Adrenal gland (tissue), 5 donors: ENCODE measurements at regions not wholly inside any gene's neighbourhood (a gene's known extent, or its start where the extent isn't known, plus 50 kb on each side); places are given as distances from the start of the nearest gene placed in this dataset.

Source experiments
- POLR2A ChIP-seq, 2 donors: fragments of 450-650 bp; IDR thresholded peaks; one replicate each; pipeline ENCODE4 v1.6.1; 2017; ENCODE audit warnings: antibody characterized with exemption in 2 of 2, mild to moderate bottlenecking in 2 of 2, moderate library complexity in 1 of 2
- TF ChIP-seq, protein P1 (sequence below), 6 experiments: fragments of 450-650 bp in 4 of 6; fragments of 200-600 bp in 2 of 6; sonication (generic) in 1 of 6; IDR thresholded peaks; 1 replicate in 5 of 6; 2 replicates in 1 of 6; pipeline versions ENCODE4 v1.5.1 to v1.8.0; 2016 to 2021; ENCODE audit warnings: antibody characterized with exemption in 6 of 6, mild to moderate bottlenecking in 2 of 6, moderate library complexity in 1 of 6
- donor health status: DM: no; HTN: no; CAD: no.

DNA sequence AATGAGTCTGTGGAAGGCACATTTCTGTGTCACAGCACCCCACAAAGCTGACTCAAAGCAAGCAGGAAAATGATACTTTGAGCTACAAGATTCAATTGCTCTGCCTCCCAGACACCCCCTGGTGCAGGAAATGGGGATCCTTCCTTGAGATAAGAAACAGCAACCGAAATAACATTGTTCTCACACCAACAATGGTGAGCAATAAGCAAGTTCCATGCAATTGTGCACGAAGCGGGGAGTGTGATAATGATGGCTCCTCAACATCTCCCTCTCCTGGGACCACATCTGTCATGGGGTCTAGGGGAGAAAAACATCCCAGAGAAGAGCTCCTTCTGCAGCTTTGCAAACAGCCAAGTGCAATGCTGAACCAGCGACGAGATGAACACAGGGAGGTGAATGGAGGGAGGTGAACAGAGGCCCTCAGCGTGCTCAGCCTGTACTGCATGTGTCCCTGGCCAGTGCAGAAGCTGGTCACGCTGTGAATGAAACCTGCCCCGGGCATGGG is 67.7 kb downstream of the PDCL3 start:
- TF ChIP-seq, protein P1, sequence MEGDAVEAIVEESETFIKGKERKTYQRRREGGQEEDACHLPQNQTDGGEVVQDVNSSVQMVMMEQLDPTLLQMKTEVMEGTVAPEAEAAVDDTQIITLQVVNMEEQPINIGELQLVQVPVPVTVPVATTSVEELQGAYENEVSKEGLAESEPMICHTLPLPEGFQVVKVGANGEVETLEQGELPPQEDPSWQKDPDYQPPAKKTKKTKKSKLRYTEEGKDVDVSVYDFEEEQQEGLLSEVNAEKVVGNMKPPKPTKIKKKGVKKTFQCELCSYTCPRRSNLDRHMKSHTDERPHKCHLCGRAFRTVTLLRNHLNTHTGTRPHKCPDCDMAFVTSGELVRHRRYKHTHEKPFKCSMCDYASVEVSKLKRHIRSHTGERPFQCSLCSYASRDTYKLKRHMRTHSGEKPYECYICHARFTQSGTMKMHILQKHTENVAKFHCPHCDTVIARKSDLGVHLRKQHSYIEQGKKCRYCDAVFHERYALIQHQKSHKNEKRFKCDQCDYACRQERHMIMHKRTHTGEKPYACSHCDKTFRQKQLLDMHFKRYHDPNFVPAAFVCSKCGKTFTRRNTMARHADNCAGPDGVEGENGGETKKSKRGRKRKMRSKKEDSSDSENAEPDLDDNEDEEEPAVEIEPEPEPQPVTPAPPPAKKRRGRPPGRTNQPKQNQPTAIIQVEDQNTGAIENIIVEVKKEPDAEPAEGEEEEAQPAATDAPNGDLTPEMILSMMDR (IDR thresholded peaks at IDR 0.05) = no peak
- no peak for TF ChIP-seq POLR2A (IDR thresholded peaks at IDR 0.05)
